ENCODE measurements at regions not wholly inside any gene's neighbourhood (a gene's known extent, or its start where the extent isn't known, plus 50 kb on each side); places are given as distances from the start of the nearest gene placed in this dataset.

DNA sequence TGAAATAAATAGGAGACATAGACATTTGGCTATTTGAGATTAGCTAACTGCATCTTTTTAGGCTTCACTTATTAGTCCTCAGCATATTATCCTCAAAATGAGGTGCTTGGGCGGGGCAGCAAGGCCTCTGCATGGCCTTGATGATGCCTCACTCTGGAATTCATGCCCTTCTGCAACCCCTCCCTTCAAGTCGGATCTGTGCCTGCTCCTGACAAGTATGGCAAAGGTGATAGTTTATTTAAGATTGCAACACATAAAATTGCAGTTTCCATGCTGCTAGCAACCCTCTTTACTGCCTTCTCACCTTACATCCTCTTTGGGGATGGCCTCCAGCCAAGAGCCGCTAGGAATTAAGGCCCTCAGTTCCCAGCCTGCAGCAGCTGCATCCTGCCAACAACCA lies 241.3 kb upstream of the ADARB2 start:
- TF ChIP-seq, protein P1, sequence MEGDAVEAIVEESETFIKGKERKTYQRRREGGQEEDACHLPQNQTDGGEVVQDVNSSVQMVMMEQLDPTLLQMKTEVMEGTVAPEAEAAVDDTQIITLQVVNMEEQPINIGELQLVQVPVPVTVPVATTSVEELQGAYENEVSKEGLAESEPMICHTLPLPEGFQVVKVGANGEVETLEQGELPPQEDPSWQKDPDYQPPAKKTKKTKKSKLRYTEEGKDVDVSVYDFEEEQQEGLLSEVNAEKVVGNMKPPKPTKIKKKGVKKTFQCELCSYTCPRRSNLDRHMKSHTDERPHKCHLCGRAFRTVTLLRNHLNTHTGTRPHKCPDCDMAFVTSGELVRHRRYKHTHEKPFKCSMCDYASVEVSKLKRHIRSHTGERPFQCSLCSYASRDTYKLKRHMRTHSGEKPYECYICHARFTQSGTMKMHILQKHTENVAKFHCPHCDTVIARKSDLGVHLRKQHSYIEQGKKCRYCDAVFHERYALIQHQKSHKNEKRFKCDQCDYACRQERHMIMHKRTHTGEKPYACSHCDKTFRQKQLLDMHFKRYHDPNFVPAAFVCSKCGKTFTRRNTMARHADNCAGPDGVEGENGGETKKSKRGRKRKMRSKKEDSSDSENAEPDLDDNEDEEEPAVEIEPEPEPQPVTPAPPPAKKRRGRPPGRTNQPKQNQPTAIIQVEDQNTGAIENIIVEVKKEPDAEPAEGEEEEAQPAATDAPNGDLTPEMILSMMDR (IDR thresholded peaks at IDR 0.05; ENCODE audit: insufficient read depth, low read length, poor library complexity, severe bottlenecking): no peak
- TF ChIP-seq EZH2phosphoT487 (conservative IDR thresholded peaks at IDR 0.05; ENCODE audit: low read length): no peak

All from SU-DHL-6 (cell line).